ENCODE measurements at regions not wholly inside any gene's neighbourhood (a gene's known extent, or its start where the extent isn't known, plus 50 kb on each side); places are given as distances from the start of the nearest gene placed in this dataset.
"Not testable (repeated sequence)": the region's sequence is repeated elsewhere in the genome, so short reads cannot be mapped to it uniquely, and the experiment has no call there.

DNA sequence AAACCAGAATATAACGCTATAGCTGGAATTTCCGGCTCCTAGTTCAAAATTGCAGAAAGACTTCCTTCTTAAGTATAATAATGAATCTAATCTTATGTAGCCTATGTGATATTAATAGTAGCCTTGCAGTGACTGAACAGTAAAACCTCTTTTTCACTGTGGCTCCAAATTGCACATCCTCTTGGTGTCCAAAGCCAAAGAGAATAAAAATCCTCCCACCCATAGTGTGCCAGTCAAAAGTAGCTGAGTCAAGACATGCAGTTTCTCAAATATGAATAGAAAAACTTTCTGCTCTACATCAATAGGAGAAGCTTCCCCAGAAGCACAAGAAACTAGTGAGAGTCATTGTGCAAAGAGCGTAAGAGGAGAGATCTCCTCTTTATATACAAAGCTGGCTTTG lies 76.0 kb upstream of the PICALM start:
- DNase-seq, result no peak

DNA sequence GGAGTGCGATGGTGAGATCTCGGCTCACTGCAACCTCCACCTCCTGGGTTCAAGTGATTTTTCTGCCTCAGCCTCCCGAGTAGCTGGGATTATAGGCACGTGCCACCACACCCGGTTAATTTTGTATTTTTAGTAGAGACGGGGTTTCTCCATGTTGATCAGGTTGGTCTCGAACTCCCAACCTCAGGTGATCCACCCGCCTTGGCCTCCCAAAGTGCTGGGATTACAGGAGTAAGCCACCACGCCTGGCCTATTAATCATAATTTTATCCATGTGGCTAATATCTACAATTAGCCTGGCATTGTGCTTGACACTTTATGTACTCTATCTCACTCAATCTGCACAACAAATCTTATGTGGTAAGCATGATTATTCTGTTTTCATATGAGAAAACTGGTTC lies 75.2 kb upstream of the PICALM start:
- DNase-seq, result not testable (repeated sequence)

DNA sequence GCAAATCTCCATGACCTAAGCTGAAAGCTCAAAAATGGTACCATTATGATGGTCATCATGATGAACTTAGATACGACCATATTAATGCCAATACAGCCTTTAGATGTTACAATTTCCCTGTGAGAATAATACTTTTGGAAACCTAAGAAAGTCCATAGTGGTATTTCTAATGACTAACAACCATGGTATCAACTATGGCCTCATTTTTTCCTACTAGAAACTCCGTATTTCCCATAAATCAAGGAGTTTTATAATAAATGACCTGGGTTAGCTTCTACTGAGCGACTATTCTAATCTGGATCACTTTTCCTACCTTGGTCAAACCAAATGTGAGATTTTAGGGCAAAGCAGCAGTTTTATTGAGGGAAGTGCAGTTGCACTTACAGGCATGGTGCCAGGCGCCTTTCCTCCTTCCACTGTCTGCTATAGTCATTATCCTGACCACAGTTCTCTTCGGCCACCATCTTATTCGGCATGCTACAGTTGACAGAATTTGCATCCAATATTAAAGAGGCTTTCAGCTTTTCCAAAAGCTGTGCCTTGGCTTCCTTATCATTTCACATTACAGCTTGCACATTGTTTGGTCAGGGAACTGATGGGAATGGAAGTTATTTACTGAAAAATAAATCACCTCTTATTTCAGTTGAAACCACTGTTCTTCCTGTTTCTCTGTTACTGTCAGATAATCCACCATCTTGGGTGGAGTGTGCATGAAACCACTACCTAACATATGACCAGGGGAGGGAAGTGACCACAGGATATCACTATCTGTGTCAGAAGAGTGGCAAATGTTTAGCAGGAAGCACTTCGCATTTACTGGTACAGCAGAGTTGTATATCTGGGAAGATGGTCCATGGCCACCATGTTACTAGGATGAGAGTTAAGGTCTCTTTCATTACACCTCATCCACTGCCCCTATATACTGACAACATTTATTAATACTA lies 74.5 kb upstream of the PICALM start:
- DNase-seq, result no peak

DNA sequence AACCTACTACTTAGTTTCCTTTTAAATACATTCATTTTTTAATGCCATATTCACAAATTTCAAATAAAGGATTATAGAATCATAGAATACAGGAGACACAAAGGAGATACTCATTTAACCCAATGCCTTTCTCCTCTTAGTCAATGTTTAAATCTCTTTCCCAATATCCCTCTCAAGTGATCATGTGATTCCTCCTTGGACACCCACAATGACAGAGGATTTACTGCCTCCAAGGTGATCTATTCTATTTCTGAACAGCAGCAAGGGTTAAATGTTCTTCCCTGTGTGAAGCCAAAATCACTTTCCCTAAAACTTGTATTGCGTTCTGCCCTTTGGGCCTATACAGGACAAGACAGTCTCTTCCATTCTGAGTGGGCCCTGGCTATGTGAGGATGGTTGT lies 73.3 kb upstream of the PICALM start:
- DNase-seq, result no peak

DNA sequence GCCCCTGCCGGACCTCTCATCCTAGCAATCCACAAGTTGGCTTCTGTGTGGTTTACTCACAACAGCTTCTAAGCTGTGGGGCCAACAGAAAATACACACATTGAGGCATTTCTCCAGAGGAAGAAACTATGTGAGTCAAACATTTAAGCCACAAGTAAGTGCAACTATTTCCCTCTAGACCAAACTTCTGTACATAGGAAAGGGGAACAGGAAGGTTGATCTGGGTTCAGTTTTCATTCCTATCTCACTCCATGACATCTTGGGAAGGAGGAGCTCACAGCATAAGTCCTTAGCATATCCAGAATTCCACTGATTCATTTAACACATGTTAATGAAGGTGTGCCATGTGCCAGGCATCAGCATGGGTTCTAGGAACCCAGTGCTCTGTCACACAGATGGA lies 72.8 kb upstream of the PICALM start:
- DNase-seq, result no peak

DNA sequence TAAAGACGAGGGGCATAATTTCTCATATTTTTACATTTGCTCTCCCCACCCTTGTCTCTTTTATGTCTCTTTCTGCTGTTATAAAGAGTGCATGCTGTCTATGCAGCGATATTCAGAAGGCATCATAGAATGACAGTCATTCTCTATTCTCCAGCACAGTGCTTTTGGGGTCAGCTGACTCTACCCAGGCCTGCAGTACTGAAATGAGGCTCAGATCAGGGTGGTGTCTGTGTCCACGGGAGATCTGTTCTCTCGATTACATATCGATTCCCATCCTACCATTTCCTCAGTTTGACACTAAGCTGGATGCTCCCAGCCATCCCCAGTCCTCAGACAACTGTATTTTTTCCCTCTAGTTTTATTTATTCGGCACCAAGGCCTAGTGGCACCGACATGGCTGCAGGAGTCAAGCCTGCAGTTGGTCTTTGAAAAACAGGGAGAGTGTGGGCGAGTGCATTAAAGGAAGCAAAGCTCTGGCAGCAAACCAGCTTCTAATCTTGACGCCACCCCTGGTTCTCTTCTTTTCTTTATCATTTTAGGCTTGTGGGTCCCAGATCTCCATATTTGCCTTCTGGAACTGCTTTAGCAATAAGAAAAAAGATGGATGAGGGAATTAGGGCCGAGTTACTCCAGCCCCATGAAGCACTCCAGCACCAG lies 71.6 kb upstream of the PICALM start:
- no peak for DNase-seq

DNA sequence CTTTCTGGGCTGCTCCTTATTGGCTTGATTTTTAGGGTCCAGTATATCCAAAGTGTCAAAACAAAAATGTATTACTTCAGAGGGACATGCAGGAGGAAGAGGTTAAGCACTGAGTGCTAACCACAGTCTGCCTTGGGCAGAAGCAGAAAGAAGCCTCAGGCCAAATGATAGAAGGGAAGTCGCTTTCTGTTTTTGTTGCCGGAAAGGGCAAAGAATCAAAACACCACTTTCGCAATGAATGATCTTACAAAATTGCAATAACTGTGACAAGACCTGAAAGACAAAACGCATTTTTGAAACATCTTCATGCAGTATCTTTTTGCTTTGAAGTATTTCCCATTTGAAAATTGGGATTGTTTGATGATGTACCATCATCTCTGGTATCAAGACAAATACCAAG lies 70.1 kb upstream of the PICALM start:
- peak; percentile 36 for DNase-seq

DNA sequence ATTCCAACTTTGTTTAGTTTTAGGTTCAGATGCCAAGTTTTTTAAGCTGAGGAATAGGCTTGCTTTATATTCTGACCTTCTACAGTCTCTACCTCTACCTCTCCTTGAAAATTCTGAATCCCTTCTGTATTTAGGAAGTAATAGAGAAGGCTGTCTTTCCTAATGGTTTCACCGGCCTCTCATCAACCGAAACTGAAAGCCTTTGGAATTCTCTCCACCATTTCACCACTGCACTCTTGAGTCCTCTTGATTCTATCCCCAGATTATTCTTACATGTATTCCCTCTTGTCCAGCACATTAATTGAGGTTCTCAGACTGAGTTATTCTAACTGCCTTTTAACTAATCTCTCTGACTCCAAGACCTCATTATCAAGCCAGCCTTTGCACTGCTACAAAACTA lies 67.7 kb upstream of the PICALM start:
- no peak for DNase-seq

DNA sequence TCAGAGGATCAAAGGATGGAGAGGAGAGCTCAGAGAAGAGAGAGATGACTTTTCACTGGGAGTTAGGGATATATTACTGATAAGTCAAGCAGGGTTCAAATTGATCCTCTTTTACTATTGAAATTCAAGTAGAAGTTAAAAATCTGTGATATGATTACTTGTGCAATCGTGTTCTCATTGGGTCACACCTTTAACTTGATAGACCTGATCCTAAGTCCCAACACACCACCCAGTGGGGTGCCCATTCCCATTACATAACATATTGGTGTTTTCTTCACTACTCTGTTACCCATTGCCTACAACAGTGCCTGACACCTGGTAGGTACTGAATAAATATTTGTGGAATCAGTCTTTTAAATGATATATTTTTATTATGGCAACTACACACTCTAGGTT lies 66.4 kb upstream of the PICALM start:
- no peak for DNase-seq

DNA sequence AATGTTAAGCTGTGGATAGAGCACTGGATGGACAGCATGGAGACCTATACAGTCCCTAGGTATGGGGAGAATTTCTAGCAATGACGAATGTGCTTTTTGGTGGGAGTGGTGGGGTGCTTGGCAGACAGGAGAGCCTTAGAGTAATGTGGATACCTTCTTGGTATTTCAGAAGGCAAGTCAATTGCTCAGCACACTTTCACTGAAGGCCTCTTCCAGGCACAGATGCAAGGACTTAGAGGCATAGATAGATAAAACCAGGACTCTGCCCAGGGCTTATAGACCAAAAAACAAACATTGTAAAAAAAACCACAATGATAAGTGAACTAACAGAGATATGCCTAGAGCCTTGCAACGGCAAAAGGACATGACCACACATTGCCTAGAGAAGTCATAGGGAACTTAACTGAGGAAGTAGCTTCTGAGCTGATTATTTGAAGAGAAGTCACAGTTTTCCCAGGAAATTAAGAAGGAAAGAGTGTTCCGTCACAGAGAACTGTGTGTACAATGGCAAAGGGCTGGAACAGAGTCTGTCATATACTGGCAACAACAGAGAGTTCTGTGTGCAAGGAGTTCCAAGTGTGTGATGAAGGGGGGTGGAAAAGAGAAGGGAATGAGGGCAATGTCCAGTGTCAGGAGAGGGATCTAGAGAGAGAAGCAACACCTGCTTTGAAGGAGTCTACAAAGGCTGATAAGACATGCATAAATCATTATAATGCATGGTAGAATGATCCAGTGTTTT lies 65.9 kb upstream of the PICALM start:
- DNase-seq, result no peak

DNA sequence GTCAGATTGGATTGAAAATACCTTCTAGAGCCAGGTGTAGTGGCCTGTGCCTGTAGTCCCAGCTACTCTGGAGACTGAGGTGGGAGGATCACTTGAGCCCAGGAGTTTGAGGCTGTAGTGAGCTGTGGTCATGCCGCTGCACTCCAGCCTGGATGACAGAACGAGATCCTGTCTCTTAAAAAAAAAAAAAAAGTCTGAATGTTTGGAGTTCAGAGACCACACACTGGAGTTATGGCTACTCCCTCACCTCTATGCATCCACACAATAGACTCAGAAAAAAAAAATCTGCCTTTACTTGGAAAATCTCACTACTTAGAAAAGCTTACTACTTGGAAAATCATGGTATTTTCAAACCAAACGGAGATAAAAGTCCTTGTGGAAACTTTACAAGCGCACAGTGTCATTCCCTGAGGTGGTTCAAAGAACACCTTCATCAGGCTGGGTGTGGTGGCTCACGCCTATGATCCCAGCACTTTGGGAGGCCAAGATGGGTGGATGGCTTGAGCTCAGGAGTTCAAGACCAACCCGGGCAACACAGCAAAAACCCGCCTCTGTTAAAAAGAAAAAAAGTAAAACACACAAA lies 63.9 kb upstream of the PICALM start:
- DNase-seq, result no peak

DNA sequence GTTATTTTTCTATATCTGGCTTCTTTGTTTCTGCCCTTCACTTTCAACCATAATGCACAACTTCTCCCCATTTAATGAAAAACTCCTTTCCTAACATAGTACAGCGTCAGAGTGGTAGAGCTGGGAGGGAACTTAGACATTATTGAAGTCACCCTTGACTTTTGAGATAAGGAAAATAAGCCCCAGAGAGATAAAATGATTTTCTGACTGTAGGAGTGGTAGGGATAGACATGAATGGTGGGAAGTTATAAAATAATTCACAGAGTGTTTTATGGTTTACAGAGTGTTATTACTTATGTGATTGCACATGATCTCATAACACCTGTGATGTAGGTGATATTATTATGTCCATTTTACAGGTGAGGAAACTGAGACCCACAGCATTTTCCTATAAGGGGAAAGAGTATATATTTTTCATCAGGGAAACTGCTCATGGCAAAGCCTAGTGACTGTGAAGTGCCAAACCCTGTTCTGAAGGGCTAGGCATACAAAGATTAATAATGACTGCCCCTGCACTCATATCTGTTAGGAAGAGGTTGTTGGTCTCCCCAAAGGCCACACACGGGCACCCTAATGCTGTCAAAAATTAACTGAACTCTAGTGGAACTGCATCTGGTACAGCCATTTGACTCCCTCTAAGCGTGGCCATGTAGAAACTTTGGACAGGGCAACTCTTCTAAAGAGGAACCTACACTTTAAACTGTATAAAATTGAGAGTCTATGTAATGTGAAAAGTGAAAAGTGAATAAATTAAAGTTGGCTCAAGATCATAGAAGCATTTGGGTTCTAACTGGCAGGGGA lies 61.1 kb upstream of the PICALM start:
- DNase-seq, result no peak

DNA sequence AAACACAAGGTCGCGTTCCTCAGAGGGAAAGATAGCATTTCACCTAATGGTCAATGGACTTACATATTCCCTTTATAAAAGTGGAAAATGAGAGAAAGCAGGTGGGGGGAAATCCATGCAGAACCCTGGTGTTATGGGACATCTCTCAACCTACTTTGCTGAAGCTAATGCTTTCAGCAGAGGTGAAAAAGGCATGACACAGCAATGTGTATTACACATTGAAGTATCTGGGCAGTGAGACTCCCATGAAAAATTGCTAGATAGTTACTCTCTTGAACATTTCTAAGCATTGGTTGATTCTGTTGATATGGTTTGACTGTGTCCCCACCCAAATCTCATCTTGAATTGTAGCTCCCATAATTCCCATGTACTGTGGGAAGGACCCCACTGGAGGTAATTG lies 60.0 kb upstream of the PICALM start:
- DNase-seq, result no peak

DNA sequence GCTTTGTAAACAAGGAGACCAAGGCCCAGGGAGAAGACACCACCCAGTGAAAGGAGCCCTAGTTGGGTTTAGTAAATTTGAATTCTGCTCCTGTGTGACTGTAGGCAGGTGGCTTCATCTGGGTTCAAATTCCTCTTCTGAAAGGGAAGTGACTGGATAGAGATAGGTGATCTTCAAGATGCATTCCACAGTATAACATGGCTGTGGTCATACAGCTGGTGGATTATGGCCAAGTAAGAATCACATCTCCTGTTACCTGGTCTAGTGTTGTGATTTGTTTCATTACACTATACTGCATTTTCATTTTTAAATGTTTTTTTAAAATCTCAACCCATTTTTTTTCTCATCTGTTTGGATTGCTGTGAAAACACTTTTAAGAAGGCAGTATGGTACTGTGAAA lies 58.0 kb upstream of the PICALM start:
- DNase-seq, result no peak

DNA sequence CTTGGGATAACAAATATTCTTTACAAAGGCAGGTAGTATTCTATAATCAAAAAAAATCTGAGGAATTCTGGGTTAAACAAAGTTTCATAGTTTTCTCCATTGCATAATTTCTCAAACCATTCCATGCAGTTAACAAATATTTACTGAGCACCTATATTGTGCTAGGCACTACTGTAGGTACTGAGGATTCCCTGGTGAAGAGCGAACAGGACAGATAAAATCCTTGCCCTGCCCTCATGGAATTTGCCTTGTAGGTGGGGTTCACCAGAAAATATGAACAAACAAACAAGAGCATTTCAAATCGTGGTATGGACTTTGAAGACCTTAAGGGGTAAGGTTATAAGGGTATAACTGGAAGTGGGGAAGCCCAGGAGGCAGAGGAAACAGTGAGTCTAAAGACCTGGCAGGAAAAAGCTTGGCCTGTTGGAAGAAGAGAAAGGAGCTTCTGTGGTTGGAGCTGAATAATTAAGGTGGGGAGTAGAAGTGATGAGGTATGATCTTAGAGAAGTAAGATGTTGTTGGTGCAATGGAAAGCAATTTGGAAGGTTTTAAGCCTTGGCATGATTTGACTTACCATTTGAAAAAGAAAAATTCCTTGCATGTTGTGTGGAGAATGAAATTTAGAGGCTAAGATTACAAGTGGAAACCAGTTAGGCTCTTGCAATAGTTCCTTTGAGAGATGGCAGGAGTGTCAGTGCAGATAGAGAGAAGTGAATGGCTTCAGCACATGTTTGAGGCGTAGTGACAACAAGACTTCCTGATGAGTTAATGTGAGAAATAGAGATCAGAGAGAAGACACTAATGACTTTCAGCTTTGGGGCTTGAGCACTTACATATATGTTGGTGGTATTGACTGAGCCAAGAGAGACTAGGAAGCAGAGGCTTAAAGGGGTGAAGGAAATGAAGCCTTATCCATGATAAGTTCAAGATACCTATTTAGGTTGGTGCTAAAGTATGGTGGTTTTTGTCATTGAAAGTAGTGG lies 55.7 kb upstream of the PICALM start:
- no peak for DNase-seq

DNA sequence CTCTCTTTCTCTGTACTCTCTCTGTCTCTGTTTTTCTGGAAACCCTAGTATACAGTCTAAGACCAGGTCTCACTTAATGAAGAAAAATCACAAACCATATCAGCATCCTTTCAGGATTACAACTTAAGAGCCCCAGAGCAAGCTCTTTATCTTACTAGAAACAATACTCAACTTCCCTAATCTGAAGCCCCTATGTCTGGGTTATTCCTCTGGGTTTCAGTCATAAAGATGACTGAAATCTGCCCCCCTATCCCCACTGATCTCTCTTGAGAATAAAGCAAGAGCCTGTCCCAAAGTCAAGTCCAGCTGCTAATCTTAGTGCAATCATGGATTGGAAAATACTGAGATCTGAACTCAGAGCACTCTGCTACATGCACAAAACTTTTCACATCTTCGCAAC lies 53.9 kb upstream of the PICALM start:
- DNase-seq, result no peak

DNA sequence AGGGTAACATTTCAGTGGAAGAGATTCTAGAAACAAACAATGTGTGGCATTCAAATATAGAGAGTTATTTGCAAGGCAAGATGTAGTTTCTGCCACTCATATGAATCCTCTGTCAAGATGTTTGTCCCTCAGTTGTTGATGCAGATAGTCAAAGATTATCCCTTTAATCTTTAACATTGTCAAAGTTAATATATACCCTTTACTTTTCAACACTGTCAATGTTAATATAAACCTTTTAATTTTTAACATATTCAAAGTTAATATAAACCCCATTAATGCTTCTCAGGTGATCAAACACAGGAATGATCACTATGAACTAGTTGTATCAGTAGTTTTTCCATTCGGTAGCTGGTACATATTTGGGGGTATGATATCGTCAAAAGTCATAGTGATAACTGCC lies 51.9 kb upstream of the PICALM start:
- no peak for DNase-seq

DNA sequence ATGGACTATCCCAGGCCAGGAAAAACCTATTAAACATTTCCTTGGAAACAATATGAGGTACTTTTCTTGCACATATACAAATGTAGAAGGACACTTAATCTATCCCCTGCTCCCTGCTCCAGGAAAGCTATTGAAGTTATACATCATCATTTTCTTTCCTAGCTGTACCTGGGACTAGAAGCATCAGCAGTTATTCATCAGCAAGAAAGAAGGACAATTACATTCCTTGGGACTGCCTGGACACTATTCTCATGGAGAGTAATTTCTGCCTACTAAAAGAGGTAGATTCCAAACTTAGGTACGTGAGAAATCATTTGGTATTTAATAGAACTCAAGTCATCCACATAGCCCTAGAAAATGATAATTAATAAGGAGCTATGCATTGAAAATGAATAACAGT lies 51.0 kb upstream of the PICALM start:
- DNase-seq, result no peak

DNA sequence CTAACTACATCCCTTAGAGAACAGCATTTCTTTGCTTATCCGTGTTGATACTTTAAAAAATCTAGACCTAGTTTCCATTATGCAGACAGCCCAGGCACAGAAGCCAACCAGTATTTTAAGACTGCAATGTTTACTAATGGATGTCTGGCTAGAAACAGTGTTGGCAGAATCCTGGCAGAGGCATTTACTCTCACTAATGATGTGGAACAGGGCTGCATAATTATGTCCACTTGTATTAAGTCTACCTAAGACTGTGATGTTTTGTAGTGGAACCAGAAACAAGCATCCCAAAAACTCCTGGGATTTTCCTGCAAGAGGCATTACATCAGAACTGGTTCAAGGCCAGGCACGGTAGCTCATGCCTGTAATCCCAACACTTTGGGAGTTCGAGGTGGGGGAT lies 50.2 kb upstream of the PICALM start:
- no peak for DNase-seq

Measured in activated T-cell treated with anti-CD3 and anti-CD28 coated beads, Interleukin-2, amount 50 U/mL, for 48 hours (primary cell).